Esophagus squamous epithelium (tissue), 5 donors: ENCODE measurements at regions not wholly inside any gene's neighbourhood (a gene's known extent, or its start where the extent isn't known, plus 50 kb on each side); places are given as distances from the start of the nearest gene placed in this dataset.
"Not testable (repeated sequence)": the region's sequence is repeated elsewhere in the genome, so short reads cannot be mapped to it uniquely, and the experiment has no call there.

Experiments
- DNase-seq: peaks from one replicate; lab custom pipeline; 2025; lab: John Stamatoyannopoulos, UW
- H3K27ac ChIP-seq, 4 donors: fragments of 200-600 bp; sonication (generic); one replicate each; pipeline ENCODE4 v1.5.1; 2016 to 2019; ENCODE audit warnings: mild to moderate bottlenecking in 1 of 4
- H3K27me3 ChIP-seq, 4 donors: fragments of 200-600 bp; sonication (generic); 1 replicate in 3 of 4; 2 replicates in 1 of 4; pipeline versions ENCODE4 v1.5.1 to v1.6.0; 2017 to 2021; ENCODE audit warnings: antibody characterized with exemption in 1 of 4
- H3K36me3 ChIP-seq, 3 donors: fragments of 200-600 bp; sonication (generic); one replicate each; pipeline ENCODE4 v1.5.1; 2016 to 2019
- H3K4me1 ChIP-seq, 3 donors: fragments of 200-600 bp; sonication (generic); one replicate each; pipeline ENCODE4 v1.5.1; 2017 to 2019
- H3K4me3 ChIP-seq, 4 donors: fragments of 200-600 bp; sonication (generic); 1 replicate in 3 of 4; 2 replicates in 1 of 4; pipeline ENCODE4 v1.5.1; 2016 to 2019; ENCODE audit warnings: mild to moderate bottlenecking in 2 of 4, moderate library complexity in 1 of 4
- H3K9me3 ChIP-seq, 3 donors: fragments of 200-600 bp; sonication (generic); one replicate each; pipeline ENCODE4 v1.5.1; 2016 to 2019
- WGBS, 2 donors: methylation state at CpG; one replicate each; pipeline ENCODE4 v1.1.5; 2018; 5-methylcytosine and 5-hydroxymethylcytosine counted together
- intact Hi-C: fragments of 100-400 bp; cut with DNase I; formaldehyde crosslinking; loops from one replicate; pipeline ENCODE4 v1.15.0; 2022
- donor health status: DM: yes; HTN: yes; CAD: no.

DNA sequence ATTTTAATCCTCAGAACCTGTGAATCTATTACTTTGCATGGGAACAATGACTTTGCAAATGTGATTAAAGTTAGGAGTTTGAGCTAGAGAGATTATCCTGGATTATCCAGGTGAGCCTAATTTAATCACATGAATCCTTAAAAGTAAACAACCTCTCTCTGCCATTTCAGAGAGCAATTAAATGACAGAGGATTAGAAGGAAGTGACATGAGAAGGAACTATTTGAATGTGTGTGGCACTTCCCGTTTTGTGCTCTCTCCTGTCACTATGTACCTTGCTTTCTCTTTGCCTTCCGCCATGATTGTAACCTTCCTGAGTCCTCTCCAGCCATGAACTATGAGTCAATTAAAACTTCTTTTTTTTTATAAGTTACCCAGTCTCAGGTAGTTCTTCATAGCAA, 559.2 kb downstream of the PRIM2 start:
- H3K4me3 ChIP-seq, intact Hi-C loops, H3K27ac ChIP-seq, H3K36me3 ChIP-seq, DNase-seq, H3K4me1 ChIP-seq, H3K9me3 ChIP-seq, H3K27me3 ChIP-seq: not testable (repeated sequence)
- WGBS, 2 donors: 82 to 85% methylated on average over 2 of the region's 2 CpGs

DNA sequence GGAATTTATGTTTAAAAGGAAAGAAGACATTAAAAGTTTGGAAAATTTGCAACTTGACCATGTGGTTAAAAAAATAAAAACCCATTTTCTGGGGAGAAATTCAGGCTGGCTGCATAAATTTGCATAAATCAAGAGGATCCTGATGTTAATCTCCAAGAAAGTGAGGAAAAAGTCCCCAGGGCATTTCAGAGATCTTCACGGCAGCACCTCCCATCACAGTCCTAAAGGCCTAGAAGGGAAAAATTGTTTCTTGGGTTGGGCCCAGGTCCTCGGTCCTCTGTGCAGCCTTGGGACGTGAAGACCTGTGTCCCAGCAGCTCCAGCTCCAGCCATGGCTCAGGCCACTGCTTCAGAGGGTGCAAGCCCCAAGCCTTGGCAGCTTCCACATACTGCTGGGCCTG, 560.3 kb downstream of the PRIM2 start:
- intact Hi-C loops, H3K9me3 ChIP-seq, H3K27me3 ChIP-seq, H3K27ac ChIP-seq, H3K4me1 ChIP-seq, DNase-seq, H3K36me3 ChIP-seq, H3K4me3 ChIP-seq: not testable (repeated sequence)
- 80 to 100% methylated on average over 1 of the region's 3 CpGs for whole genome bisulfite sequencing, 2 donors

DNA sequence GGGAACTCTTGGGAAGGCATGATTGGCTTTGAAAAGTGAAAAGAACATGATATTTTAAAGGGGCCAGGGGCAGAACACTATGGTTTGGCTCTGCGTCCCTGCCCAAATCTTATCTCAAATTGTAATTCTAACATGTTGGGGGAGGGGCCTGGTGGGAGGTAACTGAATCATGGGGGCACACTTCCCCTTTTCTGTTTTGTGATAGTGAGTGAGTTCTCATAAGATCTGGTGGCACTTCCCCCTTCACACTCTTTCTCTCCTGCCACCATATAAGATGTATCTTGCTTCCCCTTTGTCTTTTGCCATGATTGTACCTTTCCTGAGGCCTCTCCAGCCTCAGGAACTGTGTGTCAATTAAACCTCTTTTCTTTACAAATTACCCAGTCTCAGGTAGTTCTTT, 561.4 kb downstream of the PRIM2 start:
- H3K27me3 ChIP-seq, H3K27ac ChIP-seq, H3K4me1 ChIP-seq, H3K4me3 ChIP-seq, H3K9me3 ChIP-seq, intact Hi-C loops, H3K36me3 ChIP-seq, DNase-seq: not testable (repeated sequence)
- WGBS, 2 donors: 67 to 85% methylated on average over 1 of the region's 1 CpG

DNA sequence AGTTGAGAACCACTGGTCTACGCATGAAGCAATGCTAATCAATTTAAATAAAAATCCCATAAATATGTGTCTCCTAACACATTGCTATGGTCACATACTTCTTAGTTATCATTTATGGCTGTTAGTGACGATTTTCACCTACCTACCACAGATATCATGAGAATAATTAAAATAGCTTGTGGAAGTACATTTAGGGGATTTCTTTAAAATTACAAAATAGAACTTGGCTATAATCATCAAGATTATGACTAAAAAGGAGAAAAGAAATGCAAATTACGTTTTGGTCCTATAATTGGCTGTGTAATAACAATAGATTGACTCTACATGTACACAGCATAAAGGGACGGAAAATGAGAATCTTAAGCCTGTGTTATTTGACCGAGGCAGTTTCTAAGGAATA, 581.4 kb downstream of the PRIM2 start:
- intact Hi-C loops, DNase-seq, H3K27me3 ChIP-seq, H3K36me3 ChIP-seq, H3K27ac ChIP-seq, H3K9me3 ChIP-seq, H3K4me3 ChIP-seq, H3K4me1 ChIP-seq: not testable (repeated sequence)
- 69 to 70% methylated on average over 5 of the region's 5 CpGs for WGBS, 2 donors

DNA sequence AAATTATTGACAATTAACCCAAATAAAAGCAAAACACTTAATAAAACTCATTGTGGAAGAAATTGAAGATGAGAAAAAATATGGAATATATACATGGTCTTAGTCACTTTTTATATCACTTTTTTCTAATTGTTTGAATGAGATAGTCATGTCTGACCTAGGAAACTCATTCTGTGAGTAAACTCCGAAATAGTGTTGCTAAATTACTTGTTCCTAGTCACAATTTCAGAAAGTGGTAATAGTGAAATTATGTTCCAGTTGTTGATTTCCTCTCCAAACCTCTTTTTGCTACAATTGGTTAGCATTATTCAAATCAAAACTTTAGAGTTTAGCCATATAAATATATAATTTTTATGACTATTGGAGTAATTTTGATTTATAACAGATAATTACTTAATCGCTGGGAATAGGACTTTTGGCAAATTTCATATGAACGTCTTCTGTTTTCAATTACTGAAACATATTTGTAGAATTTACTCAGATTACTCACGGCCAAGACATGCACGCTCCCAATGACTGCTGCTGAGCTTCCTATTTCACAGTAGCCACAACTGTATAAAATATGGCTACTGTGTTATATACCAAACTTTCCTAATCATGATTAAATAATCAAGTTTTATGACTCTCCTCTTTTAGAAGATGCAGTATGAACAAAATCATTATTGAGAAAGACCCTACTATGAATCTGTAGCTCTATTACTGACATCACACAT, 583.4 kb downstream of the PRIM2 start:
- H3K4me3 ChIP-seq, intact Hi-C loops, H3K9me3 ChIP-seq, H3K4me1 ChIP-seq, DNase-seq, H3K27ac ChIP-seq, H3K27me3 ChIP-seq, H3K36me3 ChIP-seq: not testable (repeated sequence)
- 73 to 87% methylated on average over 3 of the region's 5 CpGs for WGBS, 2 donors

DNA sequence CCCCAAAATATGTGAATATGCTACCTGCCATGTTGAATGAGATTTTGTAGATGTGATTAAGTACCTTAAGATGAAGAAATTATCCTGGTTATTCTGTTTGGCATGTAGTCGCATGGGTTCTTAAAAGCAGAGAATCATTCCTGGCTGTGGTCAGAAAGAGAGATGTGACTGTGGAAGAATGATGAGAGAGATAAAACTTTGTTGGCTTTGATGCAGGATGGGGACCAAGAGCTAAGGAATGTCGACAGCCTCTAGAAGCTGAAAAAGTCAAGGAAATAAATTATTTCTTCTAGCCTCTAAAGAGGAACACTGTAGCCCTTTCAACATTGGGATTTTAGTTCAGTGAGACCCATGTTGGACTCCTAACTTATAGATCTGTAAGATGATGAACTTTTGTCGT, 584.0 kb downstream of the PRIM2 start:
- H3K27ac ChIP-seq, H3K9me3 ChIP-seq, H3K27me3 ChIP-seq, H3K4me1 ChIP-seq, H3K36me3 ChIP-seq, H3K4me3 ChIP-seq, intact Hi-C loops, DNase-seq: not testable (repeated sequence)
- WGBS, 2 donors: 75 to 82% methylated on average over 3 of the region's 3 CpGs

DNA sequence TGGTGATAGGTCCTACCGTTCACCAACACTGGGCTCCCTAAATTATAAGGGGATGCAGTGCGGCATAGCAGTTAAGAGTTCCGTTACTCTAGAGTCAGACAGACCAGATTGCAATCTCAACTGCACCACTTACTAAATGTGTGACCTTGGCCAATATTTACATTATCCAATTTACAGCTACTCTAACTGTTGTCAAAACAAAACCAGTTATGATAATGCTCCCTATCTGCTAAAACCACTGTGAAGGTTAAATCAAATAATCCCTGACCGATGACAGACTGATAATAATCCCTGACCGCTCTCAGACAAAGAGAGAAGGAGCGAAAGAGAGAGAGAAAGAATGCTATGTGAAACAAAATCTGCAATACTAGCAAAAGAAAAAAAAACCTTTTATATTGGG, 586.9 kb downstream of the PRIM2 start:
- H3K27ac ChIP-seq, H3K4me3 ChIP-seq, H3K4me1 ChIP-seq, H3K36me3 ChIP-seq, DNase-seq, H3K9me3 ChIP-seq, H3K27me3 ChIP-seq, intact Hi-C loops: not testable (repeated sequence)
- 73 to 93% methylated on average over 6 of the region's 6 CpGs for WGBS, 2 donors

DNA sequence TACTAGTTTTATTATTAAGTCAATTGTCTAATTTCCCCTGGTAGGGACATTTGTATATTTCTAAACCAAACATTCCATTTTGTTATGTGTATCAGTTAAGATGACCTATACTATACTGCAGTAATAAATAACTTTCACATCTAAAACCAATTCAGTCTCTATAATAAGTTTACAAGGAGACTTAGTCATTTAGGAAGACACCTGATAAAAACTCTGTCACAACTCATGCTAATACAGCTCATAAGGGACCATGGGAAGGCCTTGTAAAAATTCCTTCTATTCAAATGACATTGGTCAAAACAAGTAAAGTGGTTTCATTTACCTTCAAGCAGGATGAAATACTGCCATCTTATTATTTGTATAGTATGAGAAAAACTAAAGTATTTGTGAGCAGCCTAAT, 597.9 kb downstream of the PRIM2 start:
- H3K4me1 ChIP-seq, H3K9me3 ChIP-seq, H3K4me3 ChIP-seq, DNase-seq, H3K27ac ChIP-seq, intact Hi-C loops, H3K27me3 ChIP-seq: not testable (repeated sequence)
- peaks cover 0 to 15% (median 0%) of the 10 kb centered on the region in 3 donors for H3K36me3 ChIP-seq

DNA sequence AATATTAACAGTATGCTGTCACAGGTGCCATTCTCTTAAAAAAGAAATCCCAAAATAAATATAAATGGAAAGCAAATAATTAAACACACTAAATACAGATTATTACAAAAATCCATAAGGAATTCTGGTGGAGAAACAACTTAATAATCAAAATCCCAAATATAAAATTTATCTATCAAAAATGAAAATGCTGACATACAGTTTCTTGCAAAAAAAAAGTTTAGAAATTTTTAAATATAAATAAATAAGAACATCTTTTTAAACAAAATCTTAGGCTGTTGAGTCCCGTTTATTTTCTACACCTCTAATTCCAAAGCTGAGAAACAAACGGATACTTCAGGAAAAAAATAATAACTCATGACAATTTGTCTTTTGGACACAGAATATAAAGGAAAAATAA, 625.5 kb downstream of the PRIM2 start:
- H3K27ac ChIP-seq, intact Hi-C loops, H3K4me1 ChIP-seq, H3K4me3 ChIP-seq, DNase-seq, H3K9me3 ChIP-seq, H3K27me3 ChIP-seq: not testable (repeated sequence)
- H3K36me3 ChIP-seq: peaks cover 0 to 16% (median 0%) of the 10 kb centered on the region in 3 donors
- WGBS, 2 donors: 70 to 74% methylated on average over 2 of the region's 2 CpGs

DNA sequence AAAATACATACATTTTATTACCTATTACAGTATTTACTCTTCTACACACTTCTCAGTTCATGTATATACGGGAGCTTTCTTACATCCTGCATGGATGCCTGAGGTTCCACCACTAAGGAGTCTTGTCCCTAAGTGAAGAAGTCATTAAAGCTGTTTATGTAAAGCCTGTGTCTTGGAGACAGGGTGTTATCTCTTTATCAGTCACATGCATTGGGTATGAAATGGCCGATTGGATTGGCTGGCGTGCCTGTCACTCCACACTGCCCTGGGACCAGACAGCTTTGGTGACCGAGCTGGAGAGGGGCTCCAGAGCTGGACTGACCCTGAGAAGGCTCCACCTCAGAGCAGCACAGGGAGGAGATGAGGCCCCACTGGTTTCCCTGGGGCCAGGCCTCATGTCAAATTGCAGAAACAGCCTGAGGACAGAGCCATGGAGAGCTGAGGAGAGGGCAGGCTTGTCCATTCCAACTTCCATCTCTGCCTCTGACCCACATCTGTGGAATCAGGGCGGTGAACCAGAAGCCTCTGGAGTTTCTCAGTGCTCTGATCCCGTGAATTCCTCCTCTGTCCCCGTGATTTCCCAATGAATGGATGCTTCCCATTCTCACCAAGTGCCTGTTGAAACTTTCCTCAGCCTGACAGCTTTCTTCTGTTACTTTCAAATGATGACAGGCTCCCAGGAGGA, 628.8 kb downstream of the PRIM2 start:
- intact Hi-C loops, H3K4me1 ChIP-seq, H3K4me3 ChIP-seq, H3K9me3 ChIP-seq, DNase-seq, H3K27ac ChIP-seq, H3K27me3 ChIP-seq: not testable (repeated sequence)
- peaks cover 0 to 45% (median 0%) of the 10 kb centered on the region in 3 donors for H3K36me3 ChIP-seq
- WGBS, 2 donors: 88 to 98% methylated on average over 5 to 6 of the region's 7 CpGs

DNA sequence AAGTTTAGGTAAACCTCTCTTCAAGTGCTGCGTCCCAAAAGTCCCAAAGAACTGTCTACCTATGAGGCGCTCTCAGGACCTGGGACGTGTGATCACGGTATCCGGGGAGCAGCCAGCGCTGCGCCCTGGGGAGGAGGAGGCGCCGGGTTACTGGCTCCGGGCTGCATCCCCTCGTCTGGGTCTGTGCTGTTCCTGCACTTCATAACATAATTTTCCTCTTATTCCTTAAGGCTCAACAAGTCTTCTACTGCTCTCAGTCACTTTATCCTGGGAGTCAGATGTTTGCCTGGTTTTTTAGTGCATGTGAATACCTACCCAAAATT, 629.3 kb downstream of the PRIM2 start:
- intact Hi-C loops, DNase-seq, H3K9me3 ChIP-seq, H3K4me3 ChIP-seq, H3K27me3 ChIP-seq, H3K27ac ChIP-seq, H3K4me1 ChIP-seq: not testable (repeated sequence)
- 91 to 100% methylated on average over 4 to 9 of the region's 11 CpGs for WGBS, 2 donors
- H3K36me3 ChIP-seq: peaks cover 0 to 48% (median 0%) of the 10 kb centered on the region in 3 donors

DNA sequence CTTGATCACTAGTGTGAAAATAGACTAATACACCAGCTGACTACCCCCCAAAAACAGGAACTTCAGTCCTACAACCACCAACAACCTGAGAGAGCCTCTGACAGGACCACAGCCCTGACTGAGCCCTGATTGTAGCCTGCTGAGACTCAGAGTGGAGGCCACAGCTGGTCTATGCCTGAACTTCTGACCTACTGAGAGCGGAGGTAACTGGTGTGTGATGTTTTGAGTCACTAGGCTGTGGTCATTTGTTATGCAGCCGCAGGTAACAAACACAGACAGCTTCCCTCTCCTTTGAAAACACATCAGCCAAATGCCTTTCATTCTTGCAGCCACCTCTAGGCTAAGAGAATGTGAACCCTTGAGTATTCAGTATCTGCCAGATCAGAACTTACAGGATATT, 631.1 kb downstream of the PRIM2 start:
- DNase-seq, H3K27ac ChIP-seq, H3K27me3 ChIP-seq, H3K9me3 ChIP-seq, intact Hi-C loops, H3K4me1 ChIP-seq, H3K4me3 ChIP-seq: not testable (repeated sequence)
- 80% methylated on average over 2 of the region's 2 CpGs; no CpG with 5 or more reads in 1 of the 2 donors for WGBS, 2 donors
- H3K36me3 ChIP-seq: peaks cover 0 to 48% (median 0%) of the 10 kb centered on the region in 3 donors

DNA sequence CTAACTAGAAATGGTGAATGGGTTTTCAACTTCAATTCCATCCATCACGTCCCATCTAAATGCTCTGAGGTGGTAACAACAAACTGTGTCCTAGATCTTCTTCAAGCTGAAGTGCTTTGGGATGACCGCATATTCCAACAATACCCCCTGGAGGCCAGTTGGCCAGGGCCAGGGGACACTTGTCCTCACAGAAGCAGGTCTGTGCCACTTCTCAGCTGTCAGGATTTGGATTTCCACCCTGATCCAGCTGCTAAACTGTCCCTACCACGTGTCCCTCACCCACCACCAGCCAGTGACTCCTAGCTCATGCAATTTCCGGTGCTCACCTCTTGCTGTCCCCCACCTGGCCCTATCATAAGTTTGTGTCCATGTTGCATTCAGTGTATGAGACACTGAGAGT, 633.0 kb downstream of the PRIM2 start:
- intact Hi-C loops, H3K4me3 ChIP-seq: not testable (repeated sequence)
- WGBS, 2 donors: 82 to 95% methylated on average over 3 to 4 of the region's 4 CpGs

More for the DNA sequence above, 633.0 kb downstream of the PRIM2 start:
- H3K9me3 ChIP-seq, H3K27ac ChIP-seq, H3K27me3 ChIP-seq, DNase-seq, H3K4me1 ChIP-seq: not testable (repeated sequence)
- peaks cover 0 to 63% (median 0%) of the 10 kb centered on the region in 3 donors for H3K36me3 ChIP-seq
